ENCODE measurements at regions not wholly inside any gene's neighbourhood (a gene's known extent, or its start where the extent isn't known, plus 50 kb on each side); places are given as distances from the start of the nearest gene placed in this dataset.

- TF ChIP-seq ZBTB11 (CRISPR knock-in tag; IDR thresholded peaks at IDR 0.05) = no peak
- no peak for TF ChIP-seq ETV6 (conservative IDR thresholded peaks at IDR 0.05 in 1 of 2, IDR thresholded peaks at IDR 0.05 in 1 of 2; ENCODE audit: borderline replicate concordance in 1 of 2, low read depth in 1 of 2)
- TF ChIP-seq EZH2 (IDR thresholded peaks at IDR 0.05; ENCODE audit: borderline replicate concordance, control insufficient read depth, low read depth, low read length) = no peak
- no peak for TF ChIP-seq IRF5 (IDR thresholded peaks at IDR 0.05; ENCODE audit: borderline replicate concordance)
- TF ChIP-seq POLR2AphosphoS5 (IDR thresholded peaks at IDR 0.05; ENCODE audit: low read length) = no peak
- no peak for TF ChIP-seq CHD1 (IDR thresholded peaks at IDR 0.05; ENCODE audit: low read depth, low read length)
- no peak for TF ChIP-seq RAD51 (IDR thresholded peaks at IDR 0.05)
- TF ChIP-seq ZNF24 (IDR thresholded peaks at IDR 0.05) = no peak
- no peak for TF ChIP-seq IKZF1 (conservative IDR thresholded peaks at IDR 0.05)
These were observed 492.4 kb downstream of the SHISA9 start (continued) for GRCh38 chr16:13393816-13394215.
